Chondrocyte (in vitro differentiated cells): ENCODE measurements at regions not wholly inside any gene's neighbourhood (a gene's known extent, or its start where the extent isn't known, plus 50 kb on each side); places are given as distances from the start of the nearest gene placed in this dataset.

Experiments used
- DNase-seq: peaks from one replicate; pipeline ENCODE4 v3.0.0; 2021; ENCODE audit warnings: mixed read lengths, low spot score
- H3K27ac Mint-ChIP-seq: one replicate; pipeline ENCODE4 v1.8.0; 2021; ENCODE audit warnings: mild to moderate bottlenecking, moderate library complexity, mixed read lengths; ENCODE audit not compliant: unreplicated experiment
- H3K27me3 Mint-ChIP-seq: 2 replicates; pipeline ENCODE4 v1.8.0; 2021; ENCODE audit warnings: low read depth, mixed read lengths
- H3K36me3 Mint-ChIP-seq: 2 replicates; pipeline ENCODE4 v1.8.0; 2021; ENCODE audit warnings: low read depth, mixed read lengths
- H3K4me1 Mint-ChIP-seq: 2 replicates; pipeline ENCODE4 v1.8.0; 2021; ENCODE audit warnings: low read depth, mild to moderate bottlenecking, mixed read lengths
- H3K4me3 Mint-ChIP-seq: one replicate; pipeline ENCODE4 v1.8.0; 2021; ENCODE audit warnings: mild to moderate bottlenecking, moderate library complexity, mixed read lengths; ENCODE audit not compliant: unreplicated experiment
- H3K9me3 Mint-ChIP-seq: 2 replicates; pipeline ENCODE4 v1.8.0; 2021; ENCODE audit warnings: low read depth, mixed read lengths
- TF ChIP-seq, protein P1 (sequence below): fragments of 200-600 bp; sonication (generic); IDR thresholded peaks from 2 replicates; pipeline ENCODE4 v1.5.0; 2021; ENCODE audit warnings: antibody characterized with exemption, mild to moderate bottlenecking, moderate library complexity

- Mint-ChIP-seq H3K9me3 (no peaks in the 10 kb centered on the region), H3K4me3 (no peak overlapping the region), H3K27me3 (no peaks in the 10 kb centered on the region), H3K27ac (no peak overlapping the region), H3K4me1 (no peaks in the 10 kb centered on the region), H3K36me3 (no peaks in the 10 kb centered on the region)
- TF ChIP-seq, protein P1, sequence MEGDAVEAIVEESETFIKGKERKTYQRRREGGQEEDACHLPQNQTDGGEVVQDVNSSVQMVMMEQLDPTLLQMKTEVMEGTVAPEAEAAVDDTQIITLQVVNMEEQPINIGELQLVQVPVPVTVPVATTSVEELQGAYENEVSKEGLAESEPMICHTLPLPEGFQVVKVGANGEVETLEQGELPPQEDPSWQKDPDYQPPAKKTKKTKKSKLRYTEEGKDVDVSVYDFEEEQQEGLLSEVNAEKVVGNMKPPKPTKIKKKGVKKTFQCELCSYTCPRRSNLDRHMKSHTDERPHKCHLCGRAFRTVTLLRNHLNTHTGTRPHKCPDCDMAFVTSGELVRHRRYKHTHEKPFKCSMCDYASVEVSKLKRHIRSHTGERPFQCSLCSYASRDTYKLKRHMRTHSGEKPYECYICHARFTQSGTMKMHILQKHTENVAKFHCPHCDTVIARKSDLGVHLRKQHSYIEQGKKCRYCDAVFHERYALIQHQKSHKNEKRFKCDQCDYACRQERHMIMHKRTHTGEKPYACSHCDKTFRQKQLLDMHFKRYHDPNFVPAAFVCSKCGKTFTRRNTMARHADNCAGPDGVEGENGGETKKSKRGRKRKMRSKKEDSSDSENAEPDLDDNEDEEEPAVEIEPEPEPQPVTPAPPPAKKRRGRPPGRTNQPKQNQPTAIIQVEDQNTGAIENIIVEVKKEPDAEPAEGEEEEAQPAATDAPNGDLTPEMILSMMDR = no peak
- no peak for DNase-seq
These were observed 286.4 kb downstream of the PRDM5 start for GRCh38 chr4:120636120-120636630.

- Mint-ChIP-seq H3K36me3 (no peaks in the 10 kb centered on the region), H3K27me3 (no peaks in the 10 kb centered on the region), H3K27ac (no peak overlapping the region), H3K4me3 (no peak overlapping the region), H3K4me1 (no peaks in the 10 kb centered on the region), H3K9me3 (peaks cover 2% of the 10 kb centered on the region)
- TF ChIP-seq, protein P1 = no peak
- no peak for DNase-seq
These were observed 288.7 kb downstream of the PRDM5 start for GRCh38 chr4:120633810-120634209.

GRCh38 chr4:120630427-120630826 lies 292.1 kb downstream of the PRDM5 start:
- Mint-ChIP-seq H3K4me3 (no peak overlapping the region), H3K27me3 (no peaks in the 10 kb centered on the region), H3K9me3 (peaks cover 19% of the 10 kb centered on the region), H3K4me1 (peaks cover 4% of the 10 kb centered on the region), H3K27ac (no peak overlapping the region), H3K36me3 (peaks cover 2% of the 10 kb centered on the region)
- DNase-seq = no peak
- TF ChIP-seq, protein P1 = no peak

DNA sequence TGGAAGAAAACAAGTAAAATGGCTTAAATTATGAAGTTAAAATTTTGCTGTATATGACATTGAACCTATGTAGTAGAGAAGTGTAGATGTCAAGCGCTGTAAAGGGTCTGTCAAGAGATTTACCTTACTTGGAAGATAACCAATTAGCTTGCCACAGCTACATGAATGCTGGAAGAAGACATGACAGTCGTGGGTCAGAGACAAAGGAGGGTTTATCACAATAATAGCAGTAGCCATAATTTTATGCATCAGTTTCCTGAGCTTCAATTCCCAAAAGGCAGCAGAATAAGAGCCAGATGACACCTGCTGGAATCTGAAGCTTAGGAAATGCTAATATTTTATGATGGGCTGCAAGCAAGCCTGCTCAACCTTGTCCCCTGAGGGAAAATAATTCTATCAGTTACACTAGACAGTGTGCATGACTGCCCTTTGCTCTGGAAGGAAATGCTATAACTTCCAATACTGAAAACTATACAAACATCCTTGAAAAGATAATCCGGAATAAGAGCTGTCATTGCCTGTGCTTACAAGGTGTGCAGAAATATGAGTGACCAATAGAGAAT lies 292.9 kb downstream of the PRDM5 start:
- Mint-ChIP-seq H3K4me1 (peaks cover 4% of the 10 kb centered on the region), H3K36me3 (peaks cover 2% of the 10 kb centered on the region), H3K9me3 (peaks cover 19% of the 10 kb centered on the region), H3K27me3 (no peaks in the 10 kb centered on the region), H3K4me3 (no peak overlapping the region), H3K27ac (no peak overlapping the region)
- no peak for DNase-seq
- TF ChIP-seq, protein P1 = no peak

GRCh38 chr4:120622601-120623000 lies 299.9 kb downstream of the PRDM5 start:
- H3K27ac Mint-ChIP-seq = no peak overlapping the region
- H3K9me3 Mint-ChIP-seq = peaks cover 9% of the 10 kb centered on the region
- TF ChIP-seq, protein P1 = no peak
- H3K36me3 Mint-ChIP-seq = peaks cover 3% of the 10 kb centered on the region
- no peak for DNase-seq
- no peaks in the 10 kb centered on the region for H3K27me3 Mint-ChIP-seq
- H3K4me1 Mint-ChIP-seq = peaks cover 4% of the 10 kb centered on the region
- H3K4me3 Mint-ChIP-seq = no peak overlapping the region
